ENCODE measurements at regions not wholly inside any gene's neighbourhood (a gene's known extent, or its start where the extent isn't known, plus 50 kb on each side); places are given as distances from the start of the nearest gene placed in this dataset.

DNA sequence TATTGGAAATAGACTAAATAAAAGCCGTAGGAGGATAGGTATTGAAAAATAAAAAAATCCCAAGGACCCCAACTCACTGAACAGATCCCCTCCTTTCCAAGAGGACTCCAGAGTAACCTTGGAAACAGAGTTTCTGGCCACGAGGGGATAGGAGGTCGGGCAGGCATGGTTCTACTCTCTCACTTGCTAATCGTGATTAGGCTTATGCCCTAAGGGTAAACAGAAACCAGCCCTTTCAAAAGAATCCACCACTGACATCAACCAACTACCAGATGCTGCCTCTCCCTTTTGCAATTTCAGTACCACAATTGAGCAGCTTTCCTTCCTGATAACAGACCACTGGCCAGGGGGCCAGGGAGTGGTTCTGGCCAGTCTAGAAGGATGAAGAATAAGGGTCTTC is 477.8 kb downstream of the EIPR1 start:
- TF ChIP-seq, protein P1, sequence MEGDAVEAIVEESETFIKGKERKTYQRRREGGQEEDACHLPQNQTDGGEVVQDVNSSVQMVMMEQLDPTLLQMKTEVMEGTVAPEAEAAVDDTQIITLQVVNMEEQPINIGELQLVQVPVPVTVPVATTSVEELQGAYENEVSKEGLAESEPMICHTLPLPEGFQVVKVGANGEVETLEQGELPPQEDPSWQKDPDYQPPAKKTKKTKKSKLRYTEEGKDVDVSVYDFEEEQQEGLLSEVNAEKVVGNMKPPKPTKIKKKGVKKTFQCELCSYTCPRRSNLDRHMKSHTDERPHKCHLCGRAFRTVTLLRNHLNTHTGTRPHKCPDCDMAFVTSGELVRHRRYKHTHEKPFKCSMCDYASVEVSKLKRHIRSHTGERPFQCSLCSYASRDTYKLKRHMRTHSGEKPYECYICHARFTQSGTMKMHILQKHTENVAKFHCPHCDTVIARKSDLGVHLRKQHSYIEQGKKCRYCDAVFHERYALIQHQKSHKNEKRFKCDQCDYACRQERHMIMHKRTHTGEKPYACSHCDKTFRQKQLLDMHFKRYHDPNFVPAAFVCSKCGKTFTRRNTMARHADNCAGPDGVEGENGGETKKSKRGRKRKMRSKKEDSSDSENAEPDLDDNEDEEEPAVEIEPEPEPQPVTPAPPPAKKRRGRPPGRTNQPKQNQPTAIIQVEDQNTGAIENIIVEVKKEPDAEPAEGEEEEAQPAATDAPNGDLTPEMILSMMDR (IDR thresholded peaks at IDR 0.05; ENCODE audit: low read depth, low read length, missing input control): no peak
- TF ChIP-seq REST (IDR thresholded peaks at IDR 0.05): no peak
- TF ChIP-seq YY1 (IDR thresholded peaks at IDR 0.05): no peak
- TF ChIP-seq TAF1 (conservative IDR thresholded peaks at IDR 0.05): no peak
- TF ChIP-seq JUND (IDR thresholded peaks at IDR 0.05): no peak
- no peak for TF ChIP-seq SP1 (IDR thresholded peaks at IDR 0.05)
- no peak for TF ChIP-seq NR2F2 (IDR thresholded peaks at IDR 0.05)
- TF ChIP-seq MAX (IDR thresholded peaks at IDR 0.05): no peak

Measured in liver (tissue), 3 donors.